HG03280 (cell line): ENCODE measurements at regions not wholly inside any gene's neighbourhood (a gene's known extent, or its start where the extent isn't known, plus 50 kb on each side); places are given as distances from the start of the nearest gene placed in this dataset.

Source experiments
- ATAC-seq: cut with Tn5 transposase; IDR thresholded peaks from one replicate; pipeline ENCODE4 v1.9.1; 2021; ENCODE audit warnings: mild to moderate bottlenecking, moderate library complexity; ENCODE audit not compliant: unreplicated experiment

- ATAC-seq = no peak
Observed at GRCh38 chr15:93829115-93829870, 402.1 kb upstream of the MCTP2 start.

DNA sequence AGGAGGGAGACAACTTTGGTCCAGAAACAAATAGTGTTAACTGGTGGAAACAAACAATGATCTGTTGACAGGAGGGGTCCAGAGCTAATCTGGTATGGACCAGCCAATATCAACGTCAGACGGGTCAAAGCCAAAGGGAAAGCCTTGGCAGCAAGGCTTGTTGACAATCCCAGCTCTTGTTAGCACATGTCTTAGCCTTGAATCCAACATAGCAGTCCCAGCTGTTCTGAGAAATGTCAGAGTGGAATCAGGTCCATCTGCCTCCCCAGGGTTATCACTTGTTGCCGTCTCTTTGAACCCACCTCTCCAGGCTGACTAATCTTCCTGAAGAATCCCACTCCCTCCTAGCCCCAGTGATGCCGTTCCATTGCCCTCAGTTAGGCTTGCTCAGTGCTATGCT is 404.6 kb upstream of the MCTP2 start:
- no peak for ATAC-seq

- ATAC-seq = no peak
Observed at GRCh38 chr15:93826293-93826692, 405.1 kb upstream of the MCTP2 start.

- no peak for ATAC-seq
Observed at GRCh38 chr15:93825682-93826081, 405.7 kb upstream of the MCTP2 start.

- ATAC-seq = no peak
Observed at GRCh38 chr15:93823971-93824913, 407.1 kb upstream of the MCTP2 start.

GRCh38 chr15:93820566-93820965 is 410.8 kb upstream of the MCTP2 start:
- no peak for ATAC-seq

- no peak for ATAC-seq
Observed at GRCh38 chr15:93819826-93820225, 411.5 kb upstream of the MCTP2 start.

GRCh38 chr15:93816815-93817214 is 414.5 kb upstream of the MCTP2 start:
- ATAC-seq = no peak

DNA sequence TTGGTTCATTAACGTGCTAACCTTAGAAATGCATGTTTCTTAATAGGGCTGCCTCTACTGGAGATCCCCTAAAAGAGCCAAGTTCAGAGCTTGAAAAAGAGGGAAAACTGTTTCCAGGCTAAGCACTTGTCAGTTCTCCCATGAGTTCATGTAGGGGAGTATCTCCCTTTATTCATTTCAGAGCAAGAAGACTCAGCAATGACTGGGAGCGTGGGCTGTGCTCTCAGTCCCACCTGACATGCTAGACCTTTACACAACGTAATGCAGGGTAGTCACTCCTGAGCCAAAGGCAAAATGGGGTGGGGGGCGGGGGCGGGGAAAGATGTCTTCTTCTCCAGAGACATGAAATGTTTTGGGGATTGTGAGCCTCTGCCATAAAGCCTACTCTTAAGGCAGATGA is 420.1 kb upstream of the MCTP2 start:
- ATAC-seq = no peak

- ATAC-seq = no peak
Observed at GRCh38 chr15:93809516-93809915, 421.8 kb upstream of the MCTP2 start.

- no peak for ATAC-seq
Observed at GRCh38 chr15:93803421-93804152, 427.8 kb upstream of the MCTP2 start.

DNA sequence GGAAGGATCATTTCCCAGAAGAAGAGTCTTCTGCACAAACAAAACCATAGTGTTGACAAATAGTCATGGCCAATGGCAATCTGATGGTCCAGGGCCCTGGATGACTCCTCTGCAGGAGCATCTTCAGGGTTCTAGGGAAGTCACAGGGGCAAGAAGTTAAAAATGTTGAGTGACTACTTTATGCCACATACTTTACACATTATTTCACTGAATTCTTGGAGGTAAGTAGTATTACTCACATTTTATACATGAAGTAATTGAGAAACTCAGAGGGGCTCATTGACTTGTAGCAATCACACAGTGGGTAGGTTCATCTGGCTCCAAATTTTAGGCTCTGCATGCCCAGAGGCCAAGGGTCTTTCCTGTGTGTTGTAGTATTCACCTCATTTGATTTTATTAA is 430.2 kb upstream of the MCTP2 start:
- ATAC-seq = no peak

DNA sequence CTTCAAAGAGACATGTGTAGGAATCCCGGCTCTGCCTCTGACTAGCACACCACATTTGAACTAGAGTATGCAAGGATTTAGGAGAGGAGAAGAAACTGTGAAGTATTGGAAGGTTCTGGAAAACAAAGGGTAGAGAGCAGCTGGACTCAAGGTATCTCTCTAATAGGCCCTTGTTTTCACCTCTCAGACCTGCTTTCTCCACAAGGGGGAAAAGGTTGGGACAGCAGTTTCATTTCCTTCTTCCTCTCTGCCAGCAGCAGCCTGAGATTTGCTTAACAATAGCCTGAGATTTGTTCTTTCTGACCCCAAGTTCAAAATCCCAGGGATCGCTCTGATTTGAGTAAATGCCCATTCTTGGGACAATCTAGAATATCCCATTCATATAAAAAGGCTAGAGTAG is 430.6 kb upstream of the MCTP2 start:
- ATAC-seq = no peak

DNA sequence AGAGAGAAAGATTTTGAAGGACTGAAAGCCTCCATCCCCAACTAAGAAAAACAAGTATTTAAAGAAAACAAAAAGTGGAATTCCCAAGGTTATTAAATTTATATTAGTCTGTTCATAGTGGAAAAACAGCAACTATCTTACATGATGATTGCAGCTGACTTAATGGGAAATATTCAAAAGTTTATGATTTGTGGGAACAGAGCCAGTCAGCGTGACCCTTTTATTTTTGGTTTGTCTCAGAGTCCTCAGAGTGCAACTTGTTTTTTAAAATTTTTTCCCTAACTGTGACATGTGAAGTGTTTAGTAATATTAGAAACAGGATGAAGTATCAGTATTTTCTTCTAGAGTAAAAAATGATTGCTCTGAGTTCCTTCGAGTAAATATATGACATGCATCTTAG is 441.9 kb upstream of the MCTP2 start:
- no peak for ATAC-seq

DNA sequence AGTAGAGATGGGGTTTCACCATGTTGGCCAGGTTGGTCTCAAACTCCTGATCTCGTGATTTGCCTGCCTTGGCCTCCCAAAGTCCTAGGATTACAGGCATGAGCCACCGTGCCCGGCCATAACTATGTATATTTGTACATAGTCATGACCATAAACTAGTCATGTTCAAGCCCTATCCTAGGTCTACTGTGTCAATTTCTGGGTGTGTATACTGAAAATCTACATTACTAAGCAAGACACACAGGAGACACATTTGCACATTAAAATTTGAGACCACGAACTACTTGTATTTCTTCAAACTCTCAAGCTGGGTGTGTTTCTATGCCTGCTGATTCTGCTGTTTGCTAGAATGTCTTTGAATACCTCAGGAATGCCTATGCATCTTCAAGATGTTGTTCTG is 451.3 kb upstream of the MCTP2 start:
- no peak for ATAC-seq

DNA sequence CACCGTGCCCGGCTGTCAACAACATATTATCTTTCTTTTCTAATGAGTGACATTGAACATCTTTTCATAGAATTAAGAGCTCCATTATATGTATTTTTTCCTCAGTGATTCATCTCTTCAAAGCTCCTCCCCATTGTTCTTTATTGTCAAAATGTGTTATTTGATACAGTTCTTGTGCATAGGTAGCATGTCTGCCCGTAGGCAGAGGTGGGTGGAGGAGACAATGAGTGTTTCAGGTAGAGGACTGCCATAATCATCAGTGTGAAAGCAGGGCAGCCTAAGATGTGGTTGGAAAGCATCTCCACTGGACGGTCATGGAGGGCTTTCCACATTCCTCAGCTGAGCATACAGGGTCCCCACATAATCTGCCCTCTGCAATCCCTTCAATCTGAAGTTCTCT is 452.0 kb upstream of the MCTP2 start:
- no peak for ATAC-seq

DNA sequence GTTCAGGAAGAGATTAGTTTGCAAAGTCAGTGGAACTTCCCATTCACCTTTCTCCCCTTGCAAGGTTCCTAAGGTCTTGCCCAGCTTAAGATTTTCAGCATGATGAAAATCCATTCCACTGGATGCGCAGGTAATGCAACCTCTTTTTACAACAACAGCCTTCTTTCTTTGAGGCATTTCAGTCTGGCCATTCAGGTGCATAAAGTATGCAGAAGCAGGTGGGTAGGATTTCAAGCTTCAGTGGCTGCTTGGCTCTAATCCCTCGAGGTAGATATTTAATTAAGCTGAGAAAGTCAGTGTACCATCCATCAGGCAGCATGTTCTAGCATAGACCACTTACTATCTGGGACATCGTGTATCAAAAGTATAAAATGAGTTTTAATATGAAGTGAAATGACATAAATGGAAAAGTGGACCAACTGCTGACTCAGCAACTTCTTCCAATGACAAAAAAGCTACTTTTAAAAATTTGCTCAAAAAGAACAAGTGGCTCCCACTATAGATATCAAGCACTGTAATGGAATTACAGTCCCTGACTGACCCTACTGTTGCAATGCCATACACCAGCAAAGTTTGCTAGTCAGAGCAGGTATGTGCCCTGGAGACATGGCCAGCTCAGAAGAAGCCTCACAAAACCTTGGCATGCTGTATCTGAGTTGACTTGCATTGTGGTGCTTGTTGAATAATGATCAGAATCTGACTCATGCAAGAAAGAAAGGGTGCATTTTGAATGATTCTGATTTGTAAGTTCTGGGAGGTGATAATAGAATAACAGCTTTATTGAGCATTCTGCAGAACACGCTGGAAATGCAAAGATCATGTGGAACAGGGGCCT is 459.9 kb upstream of the MCTP2 start:
- ATAC-seq = no peak

GRCh38 chr15:93770788-93771187 is 460.6 kb upstream of the MCTP2 start:
- no peak for ATAC-seq

DNA sequence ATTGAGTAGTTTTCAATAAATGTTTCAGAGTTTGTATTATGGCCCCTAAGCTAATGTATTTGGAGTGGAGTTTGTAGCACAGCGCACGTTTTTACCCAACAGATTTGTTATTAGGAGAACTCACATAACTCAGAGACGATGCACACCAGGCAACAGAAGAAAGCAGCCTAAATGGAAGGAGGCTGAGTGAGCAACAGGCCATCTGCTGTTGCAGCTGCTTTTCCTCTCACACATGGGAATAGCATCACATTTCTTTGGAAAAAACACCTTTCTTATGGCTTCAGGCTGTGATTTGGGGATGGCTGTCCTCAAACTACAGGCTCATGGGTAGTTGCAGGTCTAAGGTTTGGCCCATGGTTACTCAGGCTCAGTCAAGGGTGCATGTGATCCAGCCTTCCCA is 469.3 kb upstream of the MCTP2 start:
- no peak for ATAC-seq

GRCh38 chr15:93759629-93760028 is 471.7 kb upstream of the MCTP2 start:
- ATAC-seq = no peak

GRCh38 chr15:93758824-93759223 is 472.5 kb upstream of the MCTP2 start:
- ATAC-seq = no peak
